ENCODE measurements at regions not wholly inside any gene's neighbourhood (a gene's known extent, or its start where the extent isn't known, plus 50 kb on each side); places are given as distances from the start of the nearest gene placed in this dataset.

DNA sequence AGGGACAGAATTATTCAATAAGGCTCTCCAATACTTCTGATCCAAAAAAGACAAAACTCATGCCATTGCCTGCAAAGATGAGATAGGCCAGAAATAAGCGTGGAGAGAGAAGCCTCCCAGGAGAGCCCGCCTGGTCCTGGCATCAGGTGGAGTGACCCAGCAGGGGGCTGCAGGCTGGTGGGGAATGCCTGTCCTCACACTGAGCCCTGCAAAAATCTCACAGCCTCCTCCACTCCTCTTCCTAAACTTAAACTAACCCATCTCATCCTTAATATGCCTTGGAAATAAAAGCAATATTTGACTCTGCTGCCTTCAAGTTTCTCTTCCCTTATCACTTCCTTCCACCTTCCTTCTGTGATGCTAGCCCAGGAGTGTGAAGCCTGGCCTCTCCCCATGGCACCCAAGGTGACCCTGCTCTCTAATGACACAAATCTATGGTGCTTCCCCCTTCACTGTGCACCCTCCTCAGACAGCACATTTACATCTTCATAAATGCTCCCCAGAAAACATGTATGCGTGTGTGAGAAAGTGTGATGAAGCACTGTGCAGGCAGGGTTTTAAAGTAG is 218.4 kb downstream of the ANAPC1 start:
- no peaks in the 10 kb centered on the region for H3K36me3 ChIP-seq (ENCODE audit: control insufficient read depth in 2 of 2, extremely low read depth in 1 of 2, insufficient read depth in 2 of 2, low read length in 2 of 2)
- H3K27me3 ChIP-seq (ENCODE audit: control insufficient read depth in 2 of 2, insufficient read depth in 2 of 2, low read length in 2 of 2): no peaks in the 10 kb centered on the region
- H3K4me2 ChIP-seq (ENCODE audit: insufficient read depth, low read length): no peak overlapping the region
- no peak overlapping the region for H3K27ac ChIP-seq (ENCODE audit: insufficient read depth, low read depth, low read length)
- H2AFZ ChIP-seq (ENCODE audit: low read depth, low read length): no peak overlapping the region
- no peaks in the 10 kb centered on the region for H3K9me3 ChIP-seq (replicated peaks; ENCODE audit: control insufficient read depth, insufficient read depth, low read length)
- no peak for TF ChIP-seq POLR2A (IDR thresholded peaks at IDR 0.05; ENCODE audit: low read depth, low read length)
- TF ChIP-seq, protein P1, sequence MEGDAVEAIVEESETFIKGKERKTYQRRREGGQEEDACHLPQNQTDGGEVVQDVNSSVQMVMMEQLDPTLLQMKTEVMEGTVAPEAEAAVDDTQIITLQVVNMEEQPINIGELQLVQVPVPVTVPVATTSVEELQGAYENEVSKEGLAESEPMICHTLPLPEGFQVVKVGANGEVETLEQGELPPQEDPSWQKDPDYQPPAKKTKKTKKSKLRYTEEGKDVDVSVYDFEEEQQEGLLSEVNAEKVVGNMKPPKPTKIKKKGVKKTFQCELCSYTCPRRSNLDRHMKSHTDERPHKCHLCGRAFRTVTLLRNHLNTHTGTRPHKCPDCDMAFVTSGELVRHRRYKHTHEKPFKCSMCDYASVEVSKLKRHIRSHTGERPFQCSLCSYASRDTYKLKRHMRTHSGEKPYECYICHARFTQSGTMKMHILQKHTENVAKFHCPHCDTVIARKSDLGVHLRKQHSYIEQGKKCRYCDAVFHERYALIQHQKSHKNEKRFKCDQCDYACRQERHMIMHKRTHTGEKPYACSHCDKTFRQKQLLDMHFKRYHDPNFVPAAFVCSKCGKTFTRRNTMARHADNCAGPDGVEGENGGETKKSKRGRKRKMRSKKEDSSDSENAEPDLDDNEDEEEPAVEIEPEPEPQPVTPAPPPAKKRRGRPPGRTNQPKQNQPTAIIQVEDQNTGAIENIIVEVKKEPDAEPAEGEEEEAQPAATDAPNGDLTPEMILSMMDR (IDR thresholded peaks at IDR 0.05; ENCODE audit: extremely low read depth in 1 of 2, insufficient read depth in 1 of 2, low read depth in 1 of 2, low read length in 2 of 2): no peak
- TF ChIP-seq MYC (IDR thresholded peaks at IDR 0.05; ENCODE audit: low read depth, low read length): no peak
- no peak for TF ChIP-seq POLR2AphosphoS5 (IDR thresholded peaks at IDR 0.05; ENCODE audit: insufficient read depth, low read depth, low read length)
- TF ChIP-seq FOS (IDR thresholded peaks at IDR 0.05; ENCODE audit: borderline replicate concordance, insufficient read depth, low read length): no peak
- no peak for TF ChIP-seq JUN (IDR thresholded peaks at IDR 0.05; ENCODE audit: borderline replicate concordance, insufficient read depth, insufficient read length, low read depth)
- TF ChIP-seq, protein P2, sequence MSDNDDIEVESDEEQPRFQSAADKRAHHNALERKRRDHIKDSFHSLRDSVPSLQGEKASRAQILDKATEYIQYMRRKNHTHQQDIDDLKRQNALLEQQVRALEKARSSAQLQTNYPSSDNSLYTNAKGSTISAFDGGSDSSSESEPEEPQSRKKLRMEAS (IDR thresholded peaks at IDR 0.05; ENCODE audit: insufficient read depth, insufficient read length): no peak
- no peak for TF ChIP-seq GATA2 (IDR thresholded peaks at IDR 0.05; ENCODE audit: insufficient read depth, insufficient read length, low read depth, low read length)
- no peak for TF ChIP-seq EZH2 (IDR thresholded peaks at IDR 0.05; ENCODE audit: borderline replicate concordance, low read depth, low read length, severe bottlenecking)
- H3K9me1 ChIP-seq (replicated peaks; ENCODE audit: control insufficient read depth, extremely low read depth, insufficient read depth, low read length): no peaks in the 10 kb centered on the region
- no peaks in the 10 kb centered on the region for H4K20me1 ChIP-seq (replicated peaks; ENCODE audit: control insufficient read depth, extremely low read depth, insufficient read depth, low read length)
- no peak overlapping the region for H3K9ac ChIP-seq (replicated peaks; ENCODE audit: extremely low read depth, insufficient read depth, low read length)
- peaks cover 4% of the 10 kb centered on the region for H3K4me1 ChIP-seq (ENCODE audit: control insufficient read depth, extremely low read depth, insufficient read depth, low read length)
- DNase-seq (ENCODE audit: low read depth, low spot score) (no peak), FAIRE-seq (no peak)
- no TSS peak for BruUV-seq (replicated peaks)
- H3K4me3 ChIP-seq (replicated peaks in 1 of 3; ENCODE audit: insufficient read depth in 1 of 3, low read depth in 1 of 3, low read length in 3 of 3): no peak overlapping the region
- no peaks in the 10 kb centered on the region for H3K79me2 ChIP-seq (ENCODE audit: control insufficient read depth, insufficient read depth, low read length)
- dilution Hi-C loops (cut with MboI; ENCODE audit: extremely low pct_ligation_motif_present, low sequenced_read_pairs) (no loop called here), intact Hi-C loops (cut with micrococcal nuclease) (no loop called here)
- CTCF ChIA-PET: no interaction called here
- POLR2A ChIA-PET: no interaction called here
